NB4 (cell line): ENCODE measurements at regions not wholly inside any gene's neighbourhood (a gene's known extent, or its start where the extent isn't known, plus 50 kb on each side); places are given as distances from the start of the nearest gene placed in this dataset.

Experiments used
- DNase-seq: peaks from one replicate; pipeline ENCODE4 v3.0.0; 2010; ENCODE audit warnings: low read depth
- H3K4me3 ChIP-seq: one replicate; pipeline ENCODE4 v1.5.1; 2011; ENCODE audit warnings: mild to moderate bottlenecking, low read depth, low read length, moderate library complexity
- MYC ChIP-seq: IDR thresholded peaks from 2 replicates; pipeline ENCODE4 v1.6.1; 2011; ENCODE audit warnings: low read depth, low read length
- POLR2A ChIP-seq: IDR thresholded peaks from 2 replicates; pipeline ENCODE4 v1.6.1; 2011; ENCODE audit warnings: mild to moderate bottlenecking; ENCODE audit not compliant: insufficient read length; ENCODE audit errors: extremely low read depth
- TF ChIP-seq, protein P1 (sequence below): IDR thresholded peaks from 2 replicates; pipeline ENCODE4 v1.6.1; 2011; ENCODE audit warnings: low read depth, low read length
- TF ChIP-seq, protein P2 (sequence below): IDR thresholded peaks from one replicate; pipeline ENCODE4 v1.5.1; 2012; ENCODE audit warnings: low read depth, low read length

DNA sequence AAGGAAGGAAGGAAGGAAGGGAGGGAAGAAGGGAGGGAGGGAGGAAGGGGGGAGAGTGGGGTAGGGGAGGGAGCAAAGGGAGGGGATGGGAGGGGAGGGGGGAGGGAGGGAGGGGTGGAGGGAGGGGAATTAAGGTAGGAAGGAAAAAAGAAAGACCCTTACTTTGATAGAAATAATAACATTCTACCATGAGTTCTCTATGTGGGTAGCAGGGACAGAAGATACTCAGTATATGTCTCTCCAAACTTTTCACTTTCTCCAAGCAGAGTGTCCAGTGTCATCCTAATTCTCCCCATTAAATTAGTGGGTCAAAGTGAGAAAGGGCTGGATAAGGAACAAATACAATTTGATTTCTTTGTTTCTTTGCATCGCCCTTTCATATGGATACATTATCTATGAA lies 553.4 kb upstream of the USP15 start:
- no peak for DNase-seq
- no peak overlapping the region for H3K4me3 ChIP-seq
- no peak for TF ChIP-seq POLR2A

DNA sequence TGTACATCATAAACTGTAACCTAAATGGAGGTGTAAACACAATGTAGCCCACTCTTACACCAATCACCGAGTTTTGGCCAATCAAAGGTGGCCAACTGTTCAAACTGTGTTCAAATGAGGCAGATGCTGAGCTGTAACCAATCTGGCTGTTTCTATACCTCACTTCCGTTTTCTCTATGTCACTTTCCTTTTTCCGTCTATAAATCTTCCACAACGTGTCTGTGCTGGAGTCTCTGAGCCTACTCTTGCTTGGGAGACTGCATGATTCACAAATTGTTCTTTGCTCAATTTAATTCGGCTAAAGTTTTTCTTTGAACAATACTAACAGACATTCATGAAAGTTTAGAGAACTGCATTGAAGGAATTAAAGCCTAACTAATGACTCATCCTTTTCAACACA lies 547.1 kb upstream of the USP15 start:
- no peak for DNase-seq
- no peak overlapping the region for H3K4me3 ChIP-seq
- TF ChIP-seq MYC (no peak), POLR2A (no peak)
- TF ChIP-seq, protein P1, sequence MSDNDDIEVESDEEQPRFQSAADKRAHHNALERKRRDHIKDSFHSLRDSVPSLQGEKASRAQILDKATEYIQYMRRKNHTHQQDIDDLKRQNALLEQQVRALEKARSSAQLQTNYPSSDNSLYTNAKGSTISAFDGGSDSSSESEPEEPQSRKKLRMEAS, result no peak
- TF ChIP-seq, protein P2, sequence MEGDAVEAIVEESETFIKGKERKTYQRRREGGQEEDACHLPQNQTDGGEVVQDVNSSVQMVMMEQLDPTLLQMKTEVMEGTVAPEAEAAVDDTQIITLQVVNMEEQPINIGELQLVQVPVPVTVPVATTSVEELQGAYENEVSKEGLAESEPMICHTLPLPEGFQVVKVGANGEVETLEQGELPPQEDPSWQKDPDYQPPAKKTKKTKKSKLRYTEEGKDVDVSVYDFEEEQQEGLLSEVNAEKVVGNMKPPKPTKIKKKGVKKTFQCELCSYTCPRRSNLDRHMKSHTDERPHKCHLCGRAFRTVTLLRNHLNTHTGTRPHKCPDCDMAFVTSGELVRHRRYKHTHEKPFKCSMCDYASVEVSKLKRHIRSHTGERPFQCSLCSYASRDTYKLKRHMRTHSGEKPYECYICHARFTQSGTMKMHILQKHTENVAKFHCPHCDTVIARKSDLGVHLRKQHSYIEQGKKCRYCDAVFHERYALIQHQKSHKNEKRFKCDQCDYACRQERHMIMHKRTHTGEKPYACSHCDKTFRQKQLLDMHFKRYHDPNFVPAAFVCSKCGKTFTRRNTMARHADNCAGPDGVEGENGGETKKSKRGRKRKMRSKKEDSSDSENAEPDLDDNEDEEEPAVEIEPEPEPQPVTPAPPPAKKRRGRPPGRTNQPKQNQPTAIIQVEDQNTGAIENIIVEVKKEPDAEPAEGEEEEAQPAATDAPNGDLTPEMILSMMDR, result no peak

DNA sequence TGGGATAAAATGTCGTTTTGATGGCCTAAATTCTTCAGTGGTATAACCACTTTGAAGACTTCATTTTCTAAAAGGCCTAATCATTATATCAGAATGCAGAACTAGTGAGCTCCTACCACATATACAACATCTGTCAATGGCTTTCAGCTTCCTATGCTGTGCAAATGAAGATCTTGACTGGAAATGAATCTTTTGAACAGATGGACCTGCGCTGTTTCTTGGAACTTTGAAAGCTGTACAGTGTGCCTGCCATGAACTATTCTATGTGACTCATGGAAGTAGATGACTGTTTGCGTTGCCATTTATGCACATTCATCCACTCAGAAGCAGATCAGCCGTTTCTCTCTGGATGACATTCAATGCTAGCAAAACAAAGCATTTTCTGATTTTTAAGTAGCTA lies 542.2 kb upstream of the USP15 start:
- H3K4me3 ChIP-seq, result no peak overlapping the region
- DNase-seq, result no peak
- TF ChIP-seq, protein P1, result no peak
- TF ChIP-seq MYC (no peak), POLR2A (no peak)
- TF ChIP-seq, protein P2, result no peak

DNA sequence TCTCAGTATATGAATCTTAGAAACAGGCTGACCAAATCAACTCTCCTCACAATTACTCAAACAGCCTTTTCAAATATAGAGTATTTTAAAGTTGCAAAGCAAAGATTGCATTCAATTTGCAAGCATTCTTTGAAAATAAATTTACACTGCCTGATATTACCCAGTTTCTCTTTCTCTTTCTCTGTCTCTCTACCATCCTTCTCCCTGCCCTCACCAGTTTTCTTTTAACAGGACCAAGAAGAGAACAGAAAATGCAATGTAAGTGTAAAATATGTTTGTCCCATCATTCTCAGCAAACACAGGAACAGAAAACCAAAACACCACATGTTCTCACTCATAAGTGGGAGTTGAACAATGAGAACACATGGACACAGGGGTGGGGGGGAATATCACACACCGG lies 520.3 kb upstream of the USP15 start:
- no peak overlapping the region for H3K4me3 ChIP-seq
- DNase-seq, result no peak
- TF ChIP-seq, protein P1, result no peak
- no peak for TF ChIP-seq POLR2A
- TF ChIP-seq, protein P2, result no peak
- no peak for TF ChIP-seq MYC

DNA sequence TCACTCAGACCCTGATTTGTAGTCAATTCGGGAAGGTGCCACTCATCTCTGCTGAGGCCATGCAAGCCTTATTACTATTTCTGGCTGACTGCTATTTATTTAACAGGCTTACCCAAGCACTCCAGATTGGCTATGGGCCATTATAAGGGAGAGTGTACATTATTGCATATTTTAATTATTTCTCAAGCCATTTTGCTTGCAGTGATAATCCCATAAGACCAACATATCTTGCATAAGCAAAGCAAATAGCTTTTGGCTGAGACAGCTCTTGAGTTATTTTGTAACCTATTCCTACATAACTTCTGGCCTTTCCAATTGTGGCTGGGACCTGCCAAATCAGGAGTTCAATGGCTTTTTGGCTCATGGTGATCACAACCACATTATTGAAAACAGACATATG lies 509.6 kb upstream of the USP15 start:
- TF ChIP-seq POLR2A, result no peak
- TF ChIP-seq, protein P1, result no peak
- H3K4me3 ChIP-seq, result no peak overlapping the region
- DNase-seq, result no peak

DNA sequence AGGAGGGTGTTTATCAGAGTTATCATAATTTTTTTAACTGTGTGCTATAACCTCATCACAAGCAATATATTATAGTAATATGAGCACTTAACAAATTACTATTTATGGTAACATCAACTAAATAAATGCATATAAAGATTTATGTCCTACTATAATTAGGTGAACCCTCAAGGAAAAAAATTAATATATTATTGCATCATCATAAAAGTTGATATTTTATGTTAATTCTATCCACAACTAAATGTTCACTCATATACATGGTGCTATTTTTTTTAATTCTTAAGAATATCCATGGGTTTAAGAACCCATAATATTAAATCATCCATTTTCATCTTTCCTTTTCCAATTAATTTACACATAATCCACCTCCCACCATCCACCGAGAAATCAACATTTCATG lies 506.0 kb upstream of the USP15 start:
- no peak for DNase-seq
- no peak overlapping the region for H3K4me3 ChIP-seq
- TF ChIP-seq, protein P2, result no peak

DNA sequence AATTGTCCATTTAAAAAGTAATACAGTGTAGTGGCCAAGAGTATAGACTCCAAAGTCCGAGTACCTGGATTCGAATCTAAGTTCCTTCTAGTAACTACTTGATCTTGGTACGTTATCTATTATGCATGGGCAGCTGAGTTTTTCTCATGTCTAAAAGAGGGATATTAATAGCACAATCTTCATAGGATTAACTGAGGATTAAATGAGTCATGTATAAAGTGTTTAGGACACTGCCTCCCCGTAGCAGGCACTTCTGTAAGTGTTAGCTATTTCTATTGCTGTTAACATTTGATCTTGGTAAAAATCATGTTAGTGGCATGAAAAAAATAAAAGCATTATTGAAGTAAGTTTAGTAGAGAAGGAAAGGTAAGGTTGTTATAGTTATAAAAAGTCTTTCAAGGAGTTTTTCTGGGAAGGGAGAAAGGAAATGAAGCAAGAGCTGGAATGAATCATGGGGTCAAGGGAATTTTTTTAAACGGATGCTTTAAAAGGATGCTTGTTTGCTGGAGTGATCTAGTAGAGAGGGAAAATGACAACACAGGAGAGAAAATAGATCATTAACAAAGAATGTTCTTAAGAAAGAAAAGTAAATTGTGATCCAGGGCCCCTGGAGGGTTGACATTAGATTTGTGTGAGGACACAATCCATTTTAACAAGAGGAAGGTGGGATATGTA lies 502.2 kb upstream of the USP15 start:
- TF ChIP-seq, protein P1, result no peak
- TF ChIP-seq MYC (no peak), POLR2A (no peak)
- TF ChIP-seq, protein P2, result no peak
- no peak overlapping the region for H3K4me3 ChIP-seq
- DNase-seq, result no peak
